B cell (primary cell): ENCODE measurements at regions not wholly inside any gene's neighbourhood (a gene's known extent, or its start where the extent isn't known, plus 50 kb on each side); places are given as distances from the start of the nearest gene placed in this dataset.

ENCODE experiments used
- ATAC-seq: fragments of 200-7000 bp; cut with Tn5 transposase; one replicate; pipeline ENCODE4 v1.10.0; 2021; ENCODE audit warnings: low read depth, mild to moderate bottlenecking, moderate number of reproducible peaks, moderate library complexity
- CTCF ChIA-PET: fragments of 350-600 bp; sonication (Branson Sonifier 250); formaldehyde crosslinking; loops from one replicate; lab custom pipeline; 2021; ENCODE audit warnings: antibody characterized with exemption, inconsistent platforms; lab: Charles Lee
- POLR2A ChIA-PET: fragments of 350-600 bp; sonication (Branson Sonifier 250); formaldehyde crosslinking; loops from one replicate; lab custom pipeline; 2021; ENCODE audit warnings: antibody characterized with exemption; lab: Charles Lee
- DNase-seq: peaks from one replicate; pipeline ENCODE4 v3.0.0; 2013
- H2AFZ ChIP-seq: 2 replicates; pipeline ENCODE4 v1.6.1; 2012; ENCODE audit warnings: mild to moderate bottlenecking, low read depth, low read length; ENCODE audit not compliant: insufficient read depth, poor library complexity, severe bottlenecking
- H3K27ac ChIP-seq, 2 donors: 1 replicate in 1 of 2; 2 replicates in 1 of 2; pipeline ENCODE4 v1.5.1; 2012 to 2013; ENCODE audit warnings: low read length in 2 of 2, mild to moderate bottlenecking in 2 of 2, moderate library complexity in 1 of 2
- H3K27me3 ChIP-seq, 4 experiments: fragments of 200-600 bp in 1 of 4; sonication (generic) in 1 of 4; replicated peaks in 1 of 4; 1 replicate in 2 of 4; 2 replicates in 2 of 4; pipeline versions ENCODE4 v1.6.1 to v1.7.0; 2013 to 2016; ENCODE audit warnings: low read length in 3 of 4, mild to moderate bottlenecking in 2 of 4, mixed read lengths in 1 of 4, moderate library complexity in 1 of 4; ENCODE audit not compliant: insufficient read depth in 4 of 4, control insufficient read depth in 3 of 4; ENCODE audit errors: control extremely low read depth in 1 of 4
- H3K36me3 ChIP-seq, 2 experiments: replicated peaks in 1 of 2; 1 replicate in 1 of 2; 2 replicates in 1 of 2; pipeline versions ENCODE4 v1.6.1 to v1.7.1; 2013; ENCODE audit warnings: low read length in 1 of 2; ENCODE audit not compliant: insufficient read depth in 2 of 2, control insufficient read depth in 1 of 2; ENCODE audit errors: control extremely low read depth in 1 of 2, extremely low read depth in 1 of 2
- H3K4me1 ChIP-seq, 2 donors: fragments of 200-600 bp in 1 of 2; sonication (generic) in 1 of 2; 1 replicate in 1 of 2; 2 replicates in 1 of 2; pipeline versions ENCODE4 v1.5.1 to v1.6.1; 2013 to 2017; ENCODE audit warnings: low read length in 2 of 2; ENCODE audit not compliant: control insufficient read depth in 2 of 2, insufficient read depth in 2 of 2
- H3K4me2 ChIP-seq: replicated peaks from 2 replicates; pipeline ENCODE3; 2012; ENCODE audit warnings: mild to moderate bottlenecking, low read depth, low read length; ENCODE audit not compliant: poor library complexity, severe bottlenecking
- H3K4me3 ChIP-seq, 5 experiments: fragments of 200-600 bp in 1 of 5; sonication (generic) in 1 of 5; 1 replicate in 3 of 5; 2 replicates in 2 of 5; pipeline versions ENCODE4 v1.5.1 to v1.7.0; 2011 to 2016; ENCODE audit warnings: low read length in 4 of 5, mild to moderate bottlenecking in 4 of 5, low read depth in 2 of 5, control low read depth in 1 of 5, moderate library complexity in 1 of 5; ENCODE audit not compliant: insufficient read depth in 1 of 5; ENCODE audit errors: control extremely low read depth in 1 of 5, extremely low read depth in 1 of 5
- H3K79me2 ChIP-seq: fragments of 200-600 bp; sonication (generic); one replicate; pipeline ENCODE4 v1.6.0; 2016; ENCODE audit warnings: low read length; ENCODE audit not compliant: control insufficient read depth, insufficient read depth
- H3K9ac ChIP-seq: fragments of 200-600 bp; sonication (generic); 2 replicates; pipeline ENCODE4 v1.6.1; 2017; ENCODE audit warnings: mild to moderate bottlenecking, low read length, moderate library complexity
- H3K9me3 ChIP-seq, 3 donors: one replicate each; pipeline versions ENCODE4 v1.6.1 to v1.7.1; 2013; ENCODE audit warnings: low read length in 2 of 3; ENCODE audit not compliant: control insufficient read depth in 2 of 3, insufficient read depth in 1 of 3; ENCODE audit errors: control extremely low read depth in 1 of 3
- H4K20me1 ChIP-seq: 2 replicates; pipeline ENCODE4 v1.6.0; 2012; ENCODE audit warnings: mild to moderate bottlenecking, low read length; ENCODE audit not compliant: insufficient read depth, control insufficient read depth, poor library complexity, severe bottlenecking
- H3K27ac Mint-ChIP-seq: one replicate; pipeline ENCODE4 v1.8.0; 2021; ENCODE audit warnings: mixed read lengths
- H3K27me3 Mint-ChIP-seq: one replicate; pipeline ENCODE4 v1.8.0; 2021; ENCODE audit warnings: mixed read lengths
- H3K4me1 Mint-ChIP-seq: one replicate; pipeline ENCODE4 v1.8.0; 2021; ENCODE audit warnings: mixed read lengths
- H3K4me3 Mint-ChIP-seq: one replicate; pipeline ENCODE4 v1.8.0; 2021; ENCODE audit warnings: mixed read lengths
- H3K9me3 Mint-ChIP-seq: one replicate; pipeline ENCODE4 v1.8.0; 2022; ENCODE audit warnings: mixed read lengths; ENCODE audit not compliant: insufficient read depth
- EZH2 ChIP-seq: IDR thresholded peaks from 2 replicates; pipeline ENCODE4 v1.6.1; 2012; ENCODE audit warnings: borderline replicate concordance, low read depth, mild to moderate bottlenecking, moderate library complexity, low read length; ENCODE audit not compliant: insufficient read depth, poor library complexity, severe bottlenecking
- WGBS: methylation state at CpG from one replicate; pipeline ENCODE4 v1.1.5; 2013; ENCODE audit warnings: missing lambda C conversion rate; ENCODE audit not compliant: insufficient coverage; 5-methylcytosine and 5-hydroxymethylcytosine counted together
- intact Hi-C: fragments of 100-400 bp; cut with micrococcal nuclease; formaldehyde crosslinking; loops from one replicate; pipeline ENCODE4 v1.10.0; 2022
- TF ChIP-seq, protein P1 (sequence below): fragments of 200-600 bp; IDR thresholded peaks from one replicate; pipeline ENCODE4 v1.8.0; 2022; ENCODE audit warnings: antibody characterized with exemption, mild to moderate bottlenecking

DNA sequence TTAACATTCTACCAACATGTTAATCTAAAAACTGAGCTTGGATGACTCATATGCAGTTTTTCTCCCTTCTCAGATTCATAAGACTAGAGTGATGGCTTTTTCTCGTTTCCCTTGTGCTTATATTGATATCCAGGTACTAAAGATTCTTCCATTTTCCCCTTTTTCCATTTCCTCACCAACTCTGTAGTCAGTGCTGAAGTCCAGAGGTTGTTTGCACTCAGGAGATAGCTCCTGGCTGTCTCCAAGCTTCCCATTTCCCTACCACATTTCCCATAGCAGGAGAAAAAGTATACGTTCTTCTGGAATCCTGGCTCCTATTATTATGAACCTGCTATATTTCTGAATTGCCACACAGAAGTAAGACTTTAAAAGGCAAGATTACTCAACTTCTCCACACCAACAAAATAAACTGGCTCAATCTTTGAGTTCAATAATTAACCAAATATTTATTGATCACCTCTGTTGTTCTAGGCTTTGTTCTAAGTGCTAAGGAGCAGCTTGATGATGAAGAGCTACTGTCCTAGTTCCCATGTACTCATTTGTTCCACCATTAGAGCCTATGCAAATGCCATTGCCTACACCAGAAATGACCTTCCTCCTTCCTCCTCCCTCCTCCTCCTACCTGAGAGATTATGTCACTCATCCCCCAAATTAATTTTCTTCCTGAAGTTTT, 454.4 kb upstream of the RPS6KA3 start:
- TF ChIP-seq, protein P1, sequence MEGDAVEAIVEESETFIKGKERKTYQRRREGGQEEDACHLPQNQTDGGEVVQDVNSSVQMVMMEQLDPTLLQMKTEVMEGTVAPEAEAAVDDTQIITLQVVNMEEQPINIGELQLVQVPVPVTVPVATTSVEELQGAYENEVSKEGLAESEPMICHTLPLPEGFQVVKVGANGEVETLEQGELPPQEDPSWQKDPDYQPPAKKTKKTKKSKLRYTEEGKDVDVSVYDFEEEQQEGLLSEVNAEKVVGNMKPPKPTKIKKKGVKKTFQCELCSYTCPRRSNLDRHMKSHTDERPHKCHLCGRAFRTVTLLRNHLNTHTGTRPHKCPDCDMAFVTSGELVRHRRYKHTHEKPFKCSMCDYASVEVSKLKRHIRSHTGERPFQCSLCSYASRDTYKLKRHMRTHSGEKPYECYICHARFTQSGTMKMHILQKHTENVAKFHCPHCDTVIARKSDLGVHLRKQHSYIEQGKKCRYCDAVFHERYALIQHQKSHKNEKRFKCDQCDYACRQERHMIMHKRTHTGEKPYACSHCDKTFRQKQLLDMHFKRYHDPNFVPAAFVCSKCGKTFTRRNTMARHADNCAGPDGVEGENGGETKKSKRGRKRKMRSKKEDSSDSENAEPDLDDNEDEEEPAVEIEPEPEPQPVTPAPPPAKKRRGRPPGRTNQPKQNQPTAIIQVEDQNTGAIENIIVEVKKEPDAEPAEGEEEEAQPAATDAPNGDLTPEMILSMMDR: no peak
- no peak for TF ChIP-seq EZH2
- Histone ChIP-seq H3K79me2 (no peaks in the 10 kb centered on the region), H3K4me1 (no peaks in the 10 kb centered on the region), H3K27me3 (no peaks in the 10 kb centered on the region), H4K20me1 (no peaks in the 10 kb centered on the region), H3K4me3 (no peak overlapping the region), H3K27ac (no peak overlapping the region), H3K4me2 (no peak overlapping the region), H2AFZ (no peak overlapping the region), H3K9ac (no peak overlapping the region), H3K36me3 (no peaks in the 10 kb centered on the region), H3K9me3 (no peaks in the 10 kb centered on the region)
- Mint-ChIP-seq H3K9me3 (no peaks in the 10 kb centered on the region), H3K4me1 (no peaks in the 10 kb centered on the region), H3K27me3 (no peaks in the 10 kb centered on the region), H3K27ac (no peak overlapping the region), H3K4me3 (no peak overlapping the region)
- no CpG with 5 or more reads among the region's 2 CpGs for WGBS
- CTCF ChIA-PET: no interaction called here
- POLR2A ChIA-PET: no interaction called here
- no peak for ATAC-seq
- intact Hi-C loops: no loop called here
- DNase-seq: no peak

DNA sequence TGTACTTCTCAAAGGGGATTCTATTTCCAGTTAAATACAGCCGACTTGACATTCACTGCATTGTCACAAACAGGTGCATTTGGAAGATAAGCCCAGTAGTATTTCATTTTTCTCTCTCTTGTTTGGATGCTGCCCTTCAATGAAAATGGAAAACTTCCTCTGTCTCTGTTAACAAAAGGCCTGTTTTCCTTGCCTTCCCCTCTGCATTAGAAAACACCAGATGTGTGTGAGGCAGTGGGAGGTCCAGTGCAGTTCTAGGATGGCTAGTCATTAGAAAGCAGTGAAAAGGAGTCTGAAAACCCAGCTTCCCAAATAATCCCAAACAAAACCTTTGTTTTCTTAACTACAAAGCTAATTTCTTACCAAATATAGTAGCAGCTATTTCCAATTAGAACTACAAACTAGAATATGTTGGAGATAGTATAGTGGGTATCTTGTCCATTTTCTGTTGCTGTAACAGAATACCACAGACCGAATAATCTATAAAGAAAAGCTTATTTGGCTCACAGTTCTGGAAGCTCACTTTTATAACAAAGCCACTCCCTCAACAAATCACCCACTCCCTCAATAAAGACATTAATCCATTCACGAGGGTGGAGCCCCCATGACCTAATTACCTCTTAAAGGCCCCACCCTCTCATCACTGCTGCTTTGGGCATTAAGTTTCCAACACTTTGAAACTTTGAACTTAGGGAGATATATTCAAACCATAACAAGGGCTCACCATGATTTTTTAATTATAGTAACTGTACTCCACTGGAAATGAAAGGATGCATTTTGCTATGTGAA, 452.1 kb upstream of the RPS6KA3 start:
- Histone ChIP-seq H3K4me2 (no peak overlapping the region), H3K9me3 (no peaks in the 10 kb centered on the region), H3K36me3 (no peaks in the 10 kb centered on the region), H2AFZ (no peak overlapping the region), H3K9ac (no peak overlapping the region), H3K4me1 (no peaks in the 10 kb centered on the region), H3K27ac (no peak overlapping the region), H3K79me2 (no peaks in the 10 kb centered on the region), H3K27me3 (no peaks in the 10 kb centered on the region), H4K20me1 (no peaks in the 10 kb centered on the region), H3K4me3 (no peak overlapping the region)
- WGBS: no CpG with 5 or more reads among the region's 3 CpGs
- TF ChIP-seq, protein P1: no peak
- no peak for TF ChIP-seq EZH2
- intact Hi-C loops: no loop called here
- H3K9me3 Mint-ChIP-seq: no peaks in the 10 kb centered on the region
- ChIA-PET CTCF (no interaction called here), POLR2A (no interaction called here)
- ATAC-seq (no peak), DNase-seq (no peak)
- no peak overlapping the region for H3K27ac Mint-ChIP-seq
- no peaks in the 10 kb centered on the region for H3K27me3 Mint-ChIP-seq
- no peak overlapping the region for H3K4me3 Mint-ChIP-seq
- no peaks in the 10 kb centered on the region for H3K4me1 Mint-ChIP-seq
